Urothelium cell line (cell line): ENCODE measurements at regions not wholly inside any gene's neighbourhood (a gene's known extent, or its start where the extent isn't known, plus 50 kb on each side); places are given as distances from the start of the nearest gene placed in this dataset.

Experiments used
- DNase-seq: peaks from one replicate; pipeline ENCODE4 v3.0.0; 2011; ENCODE audit warnings: low spot score, mixed read lengths
- FAIRE-seq: peaks from 2 replicates; lab custom pipeline; 2011; peaks lifted over from hg19 to GRCh38; lab: Jason Lieb, UNC

GRCh38 chr20:6882561-6883291, 115.2 kb downstream of the BMP2 start:
- no peak for DNase-seq
- peak; percentile 17 for FAIRE-seq

GRCh38 chr20:6884114-6884513, 116.6 kb downstream of the BMP2 start:
- FAIRE-seq: no peak
- DNase-seq: no peak

GRCh38 chr20:6886065-6886729, 118.7 kb downstream of the BMP2 start:
- DNase-seq: no peak
- no peak for FAIRE-seq

GRCh38 chr20:6887966-6888365, 120.5 kb downstream of the BMP2 start:
- FAIRE-seq (no peak), DNase-seq (no peak)

GRCh38 chr20:6888736-6889395, 121.4 kb downstream of the BMP2 start:
- DNase-seq (no peak), FAIRE-seq (no peak)

DNA sequence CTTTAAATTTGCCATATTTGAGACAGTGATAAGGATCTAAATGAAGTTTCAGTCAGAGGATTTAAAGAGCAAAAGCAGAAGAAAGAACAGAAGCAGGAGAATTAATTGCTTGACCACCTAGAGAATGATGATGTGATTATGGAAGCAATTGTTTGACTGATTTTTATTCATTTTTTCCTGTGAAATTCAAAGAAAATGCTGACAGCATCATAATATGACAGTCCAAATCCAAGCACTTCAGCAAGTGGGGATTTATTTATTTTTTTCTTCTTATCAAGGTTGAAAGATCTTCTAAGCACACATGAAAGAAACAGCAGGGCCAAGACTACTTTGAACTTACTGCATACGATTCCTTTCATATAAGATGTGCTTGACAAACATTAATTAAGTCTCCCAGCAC, 125.2 kb downstream of the BMP2 start:
- FAIRE-seq (no peak), DNase-seq (no peak)

GRCh38 chr20:6898928-6899327, 131.4 kb downstream of the BMP2 start:
- DNase-seq (no peak), FAIRE-seq (no peak)

DNA sequence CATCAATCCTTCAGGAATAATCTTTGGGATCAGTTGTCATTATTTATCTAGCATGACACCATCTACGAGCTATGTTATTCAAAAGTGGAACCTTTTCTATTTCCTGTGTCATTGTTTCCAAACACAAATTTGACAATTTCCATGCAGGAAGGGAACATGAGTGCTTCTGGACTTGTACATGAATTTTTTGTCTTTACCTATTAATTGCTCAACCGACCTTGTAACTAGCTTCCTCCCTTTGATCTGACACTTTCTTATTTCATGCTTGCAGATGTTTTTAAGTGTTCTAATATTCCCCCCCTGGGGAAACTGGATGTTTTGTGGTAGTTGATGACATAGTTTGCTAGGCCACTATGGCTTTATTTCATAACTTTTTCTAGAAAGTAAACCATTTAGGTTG, 139.4 kb downstream of the BMP2 start:
- DNase-seq (no peak), FAIRE-seq (no peak)

- DNase-seq (no peak), FAIRE-seq (no peak)
These were observed 141.2 kb downstream of the BMP2 start for GRCh38 chr20:6908673-6909072.

GRCh38 chr20:6909608-6910007, 142.1 kb downstream of the BMP2 start:
- FAIRE-seq: no peak
- DNase-seq: no peak

DNA sequence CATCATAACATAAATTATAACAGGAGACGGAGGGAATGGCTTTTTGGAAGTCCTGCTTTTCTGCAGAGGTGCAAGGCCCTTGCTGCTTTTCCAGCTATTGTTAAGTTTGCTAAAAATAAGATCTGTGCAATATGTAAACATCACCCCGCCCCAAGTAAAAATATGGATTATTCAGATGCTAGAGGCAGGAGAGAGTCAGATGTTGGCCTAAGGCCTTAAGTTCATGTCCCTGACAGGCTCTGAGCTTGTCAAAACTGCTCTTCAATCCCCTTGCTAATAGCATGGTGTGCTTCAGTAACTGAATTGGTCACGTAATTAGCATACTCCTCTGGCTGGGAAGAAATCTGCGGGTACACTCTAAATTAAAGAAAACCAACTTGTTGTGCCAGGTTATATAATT, 147.5 kb downstream of the BMP2 start:
- no peak for DNase-seq
- no peak for FAIRE-seq

- FAIRE-seq (no peak), DNase-seq (no peak)
These were observed 149.5 kb downstream of the BMP2 start for GRCh38 chr20:6916938-6917337.

GRCh38 chr20:6919792-6920468, 152.4 kb downstream of the BMP2 start:
- FAIRE-seq: no peak
- no peak for DNase-seq

DNA sequence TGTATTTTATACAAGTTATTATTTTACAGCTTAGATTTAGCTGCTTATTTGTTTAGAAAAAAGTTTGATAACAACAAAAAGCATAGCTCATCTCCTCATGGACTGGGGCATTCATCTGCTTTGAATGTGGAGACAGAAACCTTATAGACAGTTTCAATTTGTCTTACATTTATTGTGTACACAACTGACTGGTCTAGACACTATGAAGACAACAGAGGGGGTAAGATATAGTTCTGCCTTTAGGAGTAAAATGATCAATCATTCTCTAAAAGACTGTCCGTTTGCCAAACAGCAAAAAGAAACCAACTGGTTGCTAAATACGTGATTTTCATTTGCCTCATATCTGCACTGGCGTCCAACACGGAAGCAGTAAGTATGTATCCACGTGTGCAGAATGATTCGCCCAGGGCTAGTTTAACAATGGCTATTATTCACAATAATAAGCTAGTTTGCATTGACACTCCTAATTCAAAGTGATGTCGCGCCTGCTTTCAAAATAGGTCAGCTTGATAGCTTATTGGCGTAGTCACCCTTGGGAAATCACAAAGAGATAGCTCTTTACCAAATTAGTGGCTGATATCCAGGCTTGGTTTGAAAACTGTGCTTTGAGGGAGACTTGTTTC, 153.6 kb downstream of the BMP2 start:
- FAIRE-seq: no peak
- DNase-seq: no peak

DNA sequence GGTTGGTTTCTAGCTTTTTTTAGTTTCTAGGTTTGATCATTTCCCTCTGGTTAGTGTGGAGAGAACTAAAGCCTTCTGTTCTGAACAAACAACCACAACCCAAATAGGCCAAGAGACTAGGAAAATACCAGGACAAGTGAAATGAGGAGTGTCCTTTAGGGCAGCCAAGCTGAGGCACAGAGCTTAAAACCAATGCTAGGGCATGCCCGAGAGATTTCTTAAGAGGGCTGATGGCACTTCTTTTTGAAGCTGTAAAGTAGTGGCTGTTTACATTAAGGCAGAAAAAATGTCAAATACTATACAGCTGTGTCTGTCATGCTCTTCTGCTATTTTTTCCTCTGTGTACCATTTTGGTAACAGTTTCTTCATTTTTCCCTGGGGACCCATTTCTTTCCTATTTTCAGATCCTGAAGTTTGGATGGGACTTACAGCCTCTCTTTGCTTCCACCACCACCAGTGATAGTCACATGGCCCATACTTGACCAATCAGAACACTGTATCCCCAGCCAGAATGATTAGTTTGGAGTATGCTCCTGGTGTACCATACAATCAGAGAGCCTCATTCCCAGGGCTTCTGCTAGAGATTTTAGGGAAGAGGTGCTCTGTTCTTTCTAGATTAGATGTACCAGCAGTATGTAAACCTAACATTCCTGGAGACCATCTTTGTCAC, 154.4 kb downstream of the BMP2 start:
- DNase-seq (no peak), FAIRE-seq (no peak)

DNA sequence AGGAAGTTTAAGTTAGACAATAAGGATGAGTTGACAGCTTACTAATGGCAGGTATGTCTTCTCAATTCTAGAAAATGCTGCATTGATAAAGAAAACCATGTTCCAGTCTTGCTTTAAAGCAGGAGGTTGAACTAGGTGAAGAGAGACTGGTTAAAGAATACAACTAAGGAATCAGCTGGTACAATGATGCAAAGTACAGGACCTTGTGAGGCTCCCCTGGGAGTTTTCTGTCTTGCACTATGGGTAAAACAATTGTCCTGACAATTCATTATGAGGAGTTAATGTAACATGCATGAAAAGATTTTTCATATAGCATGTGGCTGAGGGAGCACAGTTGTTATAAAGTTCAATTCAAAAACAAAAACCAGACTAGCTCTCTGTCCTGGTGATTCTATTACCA, 157.2 kb downstream of the BMP2 start:
- FAIRE-seq: no peak

DNA sequence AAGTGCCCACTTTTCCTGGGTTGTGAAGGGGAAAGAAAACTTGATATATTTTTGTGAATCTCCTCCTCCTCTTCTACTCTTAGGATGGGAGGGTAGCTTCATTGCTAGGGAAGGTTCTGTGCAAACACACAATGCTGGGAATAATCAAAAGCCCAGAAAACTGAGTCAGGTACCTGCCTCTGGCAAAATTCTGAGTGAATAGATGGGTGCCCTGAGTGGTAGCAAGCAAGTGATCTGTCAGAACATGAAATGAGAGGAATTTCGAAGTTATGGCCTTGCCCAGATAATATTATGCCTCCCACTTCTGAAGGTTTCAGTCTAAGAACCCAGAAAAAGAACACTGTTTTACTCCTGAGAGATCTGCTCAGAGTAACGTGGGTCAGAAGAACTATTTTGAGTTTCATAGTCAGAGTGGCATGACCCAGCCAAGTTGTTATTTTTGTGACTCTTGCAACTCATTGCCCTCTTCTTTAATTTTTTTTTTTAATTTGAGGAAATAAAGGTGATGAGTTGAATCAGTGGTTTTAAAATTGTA, 158.3 kb downstream of the BMP2 start:
- FAIRE-seq (no peak), DNase-seq (no peak)

More for the DNA sequence above, 157.2 kb downstream of the BMP2 start:
- no peak for DNase-seq

GRCh38 chr20:6940048-6940447, 172.6 kb downstream of the BMP2 start:
- DNase-seq: peak; percentile 14
- no peak for FAIRE-seq

- FAIRE-seq (no peak), DNase-seq (no peak)
These were observed 173.4 kb downstream of the BMP2 start for GRCh38 chr20:6940876-6941275.

DNA sequence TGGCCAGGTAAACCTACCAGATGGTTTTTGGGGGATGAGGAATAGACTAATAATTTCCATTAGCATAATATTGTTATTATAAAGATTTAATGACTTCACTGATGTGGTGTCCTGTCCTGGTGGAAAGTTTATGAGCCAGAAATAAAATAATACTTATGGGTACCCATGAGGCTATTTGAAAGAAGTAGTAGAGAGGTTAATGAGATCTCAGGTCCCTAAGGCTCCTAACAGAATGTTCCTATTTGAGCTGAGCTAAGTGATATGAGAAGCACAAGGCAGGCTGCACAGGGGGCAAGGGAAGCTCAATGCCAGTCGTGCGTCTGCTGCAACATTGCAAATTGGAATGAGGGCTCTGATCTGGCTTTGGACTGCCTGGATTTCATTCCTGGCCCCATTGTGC, 174.1 kb downstream of the BMP2 start:
- FAIRE-seq (no peak), DNase-seq (no peak)
